Chondrocyte (in vitro differentiated cells): ENCODE measurements at regions not wholly inside any gene's neighbourhood (a gene's known extent, or its start where the extent isn't known, plus 50 kb on each side); places are given as distances from the start of the nearest gene placed in this dataset.

ENCODE experiments used
- DNase-seq: peaks from one replicate; pipeline ENCODE4 v3.0.0; 2021; ENCODE audit warnings: mixed read lengths, low spot score
- H3K27ac Mint-ChIP-seq: one replicate; pipeline ENCODE4 v1.8.0; 2021; ENCODE audit warnings: mild to moderate bottlenecking, moderate library complexity, mixed read lengths; ENCODE audit not compliant: unreplicated experiment
- H3K27me3 Mint-ChIP-seq: 2 replicates; pipeline ENCODE4 v1.8.0; 2021; ENCODE audit warnings: low read depth, mixed read lengths
- H3K36me3 Mint-ChIP-seq: 2 replicates; pipeline ENCODE4 v1.8.0; 2021; ENCODE audit warnings: low read depth, mixed read lengths
- H3K4me1 Mint-ChIP-seq: 2 replicates; pipeline ENCODE4 v1.8.0; 2021; ENCODE audit warnings: low read depth, mild to moderate bottlenecking, mixed read lengths
- H3K4me3 Mint-ChIP-seq: one replicate; pipeline ENCODE4 v1.8.0; 2021; ENCODE audit warnings: mild to moderate bottlenecking, moderate library complexity, mixed read lengths; ENCODE audit not compliant: unreplicated experiment
- H3K9me3 Mint-ChIP-seq: 2 replicates; pipeline ENCODE4 v1.8.0; 2021; ENCODE audit warnings: low read depth, mixed read lengths
- CTCF ChIP-seq: fragments of 200-600 bp; sonication (generic); IDR thresholded peaks from 2 replicates; pipeline ENCODE4 v1.5.0; 2021; ENCODE audit warnings: antibody characterized with exemption, mild to moderate bottlenecking, moderate library complexity

GRCh38 chr5:124650147-124650561 lies 96.3 kb downstream of the ZNF608 start:
- Mint-ChIP-seq H3K4me3 (no peak overlapping the region), H3K27me3 (no peaks in the 10 kb centered on the region), H3K36me3 (peaks cover 15% of the 10 kb centered on the region), H3K9me3 (no peaks in the 10 kb centered on the region), H3K27ac (peak overlapping the region; percentile 68), H3K4me1 (peaks cover 56% of the 10 kb centered on the region)
- no peak for DNase-seq
- TF ChIP-seq CTCF = no peak

DNA sequence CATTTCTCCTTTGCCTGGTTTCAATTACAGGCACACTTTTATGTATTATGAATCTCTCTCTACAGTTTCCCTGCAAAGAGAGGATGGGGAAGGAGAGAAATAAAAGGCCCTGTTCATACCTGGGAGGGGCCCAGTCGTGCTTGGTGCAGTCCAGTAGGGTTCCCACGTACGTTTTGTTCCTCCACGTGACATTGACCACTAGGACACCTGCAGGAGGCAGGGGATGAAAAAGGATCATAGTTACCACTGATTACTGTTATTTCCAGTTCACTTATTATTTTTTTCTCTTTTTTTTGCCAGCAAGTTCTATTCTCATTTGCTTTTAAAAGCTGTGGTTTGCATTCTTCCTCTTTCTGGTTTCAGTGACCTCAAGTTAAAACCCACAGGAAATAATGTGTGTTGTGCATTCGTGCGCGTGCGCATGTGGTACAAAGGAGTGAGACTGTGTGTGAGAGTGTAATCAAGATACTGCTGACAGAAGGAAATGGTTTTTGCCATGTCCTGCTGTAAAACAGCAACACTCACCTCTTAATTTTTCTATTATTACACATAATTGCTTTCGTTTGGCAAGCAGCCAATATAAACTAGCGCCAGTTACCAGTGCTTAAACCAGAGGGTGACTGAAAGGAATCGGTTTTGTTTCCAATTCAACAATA lies 96.8 kb downstream of the ZNF608 start:
- peaks cover 15% of the 10 kb centered on the region for H3K36me3 Mint-ChIP-seq
- no peak overlapping the region for H3K4me3 Mint-ChIP-seq
- H3K27ac Mint-ChIP-seq = peak overlapping the region; percentile 68
- no peak for DNase-seq
- TF ChIP-seq CTCF = peak; percentile 17
- peaks cover 56% of the 10 kb centered on the region for H3K4me1 Mint-ChIP-seq
- no peaks in the 10 kb centered on the region for H3K27me3 Mint-ChIP-seq
- H3K9me3 Mint-ChIP-seq = no peaks in the 10 kb centered on the region

GRCh38 chr5:124648902-124649467 lies 97.5 kb downstream of the ZNF608 start:
- H3K9me3 Mint-ChIP-seq = no peaks in the 10 kb centered on the region
- TF ChIP-seq CTCF = no peak
- no peak overlapping the region for H3K4me3 Mint-ChIP-seq
- peaks cover 60% of the 10 kb centered on the region for H3K4me1 Mint-ChIP-seq
- H3K27me3 Mint-ChIP-seq = no peaks in the 10 kb centered on the region
- H3K27ac Mint-ChIP-seq = peak overlapping the region; percentile 68
- H3K36me3 Mint-ChIP-seq = peaks cover 18% of the 10 kb centered on the region
- no peak for DNase-seq

- Mint-ChIP-seq H3K27me3 (no peaks in the 10 kb centered on the region), H3K36me3 (peaks cover 18% of the 10 kb centered on the region), H3K4me3 (no peak overlapping the region), H3K9me3 (no peaks in the 10 kb centered on the region), H3K4me1 (peaks cover 48% of the 10 kb centered on the region), H3K27ac (peak overlapping the region; percentile 41)
- no peak for DNase-seq
- TF ChIP-seq CTCF = no peak
These were observed 99.1 kb downstream of the ZNF608 start for GRCh38 chr5:124647352-124647751.

DNA sequence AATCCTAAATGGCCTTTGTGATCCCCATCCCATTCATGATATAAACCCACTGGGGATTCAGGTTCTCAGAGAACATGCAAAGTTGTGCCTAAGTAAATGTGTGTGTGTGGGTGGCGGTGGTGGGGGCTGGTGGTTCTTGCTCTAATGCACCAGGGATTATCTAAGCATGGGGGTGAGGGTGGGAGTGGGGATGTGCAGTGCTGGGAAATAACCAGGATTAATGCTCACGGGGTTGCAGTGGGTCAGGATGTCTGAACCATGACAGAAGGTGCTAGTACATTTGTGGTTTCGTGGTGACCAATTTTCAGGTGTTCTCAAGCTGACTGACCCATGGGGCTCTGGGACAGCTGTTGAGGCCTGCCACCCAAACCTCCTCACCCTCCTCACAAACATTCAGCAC lies 101.0 kb downstream of the ZNF608 start:
- H3K4me3 Mint-ChIP-seq = no peak overlapping the region
- H3K36me3 Mint-ChIP-seq = peaks cover 24% of the 10 kb centered on the region
- no peaks in the 10 kb centered on the region for H3K9me3 Mint-ChIP-seq
- H3K27me3 Mint-ChIP-seq = no peaks in the 10 kb centered on the region
- peaks cover 42% of the 10 kb centered on the region for H3K4me1 Mint-ChIP-seq
- no peak for TF ChIP-seq CTCF
- H3K27ac Mint-ChIP-seq = no peak overlapping the region
- no peak for DNase-seq
